H9 (cell line): ENCODE measurements at regions not wholly inside any gene's neighbourhood (a gene's known extent, or its start where the extent isn't known, plus 50 kb on each side); places are given as distances from the start of the nearest gene placed in this dataset.

Experiments used
- DNase-seq: peaks from one replicate; pipeline ENCODE4 v3.0.0-alpha.2; 2017
- H2AFZ ChIP-seq: one replicate; pipeline ENCODE4 v1.6.1; 2013; ENCODE audit warnings: mild to moderate bottlenecking, low read length, control low read depth, moderate library complexity
- H2AK5ac ChIP-seq: 2 replicates; pipeline ENCODE4 v1.6.1; 2013; ENCODE audit warnings: low read length, control low read depth, mixed read lengths; ENCODE audit not compliant: insufficient read length
- H2BK120ac ChIP-seq: one replicate; pipeline ENCODE4 v1.6.1; 2013; ENCODE audit warnings: low read depth, mild to moderate bottlenecking, low read length, control low read depth, inconsistent platforms; ENCODE audit not compliant: poor library complexity, severe bottlenecking
- H2BK12ac ChIP-seq: 2 replicates; pipeline ENCODE4 v1.6.1; 2013; ENCODE audit warnings: low read length, control low read depth, mixed read lengths, low read depth; ENCODE audit not compliant: insufficient read length
- H2BK15ac ChIP-seq: 2 replicates; pipeline ENCODE4 v1.6.1; 2013; ENCODE audit warnings: low read depth, low read length, control low read depth
- H2BK20ac ChIP-seq: one replicate; pipeline ENCODE4 v1.6.1; 2013; ENCODE audit warnings: low read depth, mild to moderate bottlenecking, low read length, control low read depth, inconsistent platforms; ENCODE audit not compliant: poor library complexity, severe bottlenecking
- H2BK5ac ChIP-seq: 2 replicates; pipeline ENCODE4 v1.6.1; 2013; ENCODE audit warnings: low read length, control low read depth, mixed read lengths; ENCODE audit not compliant: insufficient read length
- H3K14ac ChIP-seq: 2 replicates; pipeline ENCODE4 v1.6.1; 2013; ENCODE audit warnings: low read length, control low read depth; ENCODE audit not compliant: insufficient read depth
- H3K18ac ChIP-seq: 2 replicates; pipeline ENCODE4 v1.6.1; 2013; ENCODE audit warnings: low read depth, mild to moderate bottlenecking, mixed read lengths, low read length, control low read depth; ENCODE audit not compliant: insufficient read length
- H3K23ac ChIP-seq: 2 replicates; pipeline ENCODE4 v1.6.1; 2013; ENCODE audit warnings: low read length, control low read depth, mixed read lengths, low read depth; ENCODE audit not compliant: insufficient read length
- H3K23me2 ChIP-seq: 2 replicates; pipeline ENCODE4 v1.6.1; 2013; ENCODE audit warnings: low read depth, mild to moderate bottlenecking, mixed read lengths, low read length, control low read depth; ENCODE audit not compliant: insufficient read length, poor library complexity, severe bottlenecking
- H3K27ac ChIP-seq: 2 replicates; pipeline ENCODE4 v1.5.1; 2013; ENCODE audit warnings: low read length, control low read depth, mixed read lengths, low read depth; ENCODE audit not compliant: insufficient read length
- H3K27me3 ChIP-seq: 2 replicates; pipeline ENCODE4 v1.6.1; 2013; ENCODE audit warnings: low read length, control low read depth, inconsistent platforms; ENCODE audit not compliant: insufficient read depth
- H3K4ac ChIP-seq: 2 replicates; pipeline ENCODE4 v1.6.1; 2013; ENCODE audit warnings: low read depth, mild to moderate bottlenecking, control low read depth, inconsistent platforms, low read length, moderate library complexity
- H3K4me1 ChIP-seq: 2 replicates; pipeline ENCODE4 v1.6.1; 2013; ENCODE audit warnings: low read length, control low read depth, inconsistent platforms; ENCODE audit not compliant: insufficient read depth
- H3K4me2 ChIP-seq: 2 replicates; pipeline ENCODE4 v1.6.1; 2013; ENCODE audit warnings: low read length, control low read depth, mixed read lengths; ENCODE audit not compliant: insufficient read length, insufficient read depth
- H3K56ac ChIP-seq: 2 replicates; pipeline ENCODE4 v1.6.1; 2013; ENCODE audit warnings: low read depth, mild to moderate bottlenecking, mixed read lengths, low read length, control low read depth; ENCODE audit not compliant: insufficient read length
- H3K79me1 ChIP-seq: 2 replicates; pipeline ENCODE4 v1.6.1; 2013; ENCODE audit warnings: low read depth, mild to moderate bottlenecking, moderate library complexity, low read length, control low read depth, inconsistent platforms; ENCODE audit not compliant: insufficient read depth, poor library complexity, severe bottlenecking
- H3K79me2 ChIP-seq: 2 replicates; pipeline ENCODE4 v1.6.1; 2013; ENCODE audit warnings: low read length, control low read depth, inconsistent platforms; ENCODE audit not compliant: insufficient read depth
- H3K9ac ChIP-seq: 2 replicates; pipeline ENCODE4 v1.6.1; 2013; ENCODE audit warnings: low read length, control low read depth, mixed read lengths; ENCODE audit not compliant: insufficient read length; ENCODE audit errors: extremely low read depth
- H3K9me3 ChIP-seq: one replicate; pipeline ENCODE4 v1.6.1; 2013; ENCODE audit warnings: low read depth, low read length, inconsistent platforms; ENCODE audit not compliant: control insufficient read depth
- H3T11ph ChIP-seq: one replicate; pipeline ENCODE4 v1.6.1; 2013; ENCODE audit warnings: mild to moderate bottlenecking, low read length, control low read depth, inconsistent platforms
- H4K20me1 ChIP-seq: one replicate; pipeline ENCODE4 v1.6.1; 2013; ENCODE audit not compliant: control insufficient read depth, insufficient read length, insufficient read depth
- H4K5ac ChIP-seq: 2 replicates; pipeline ENCODE4 v1.6.1; 2013; ENCODE audit warnings: low read depth, mild to moderate bottlenecking, mixed read lengths, low read length, control low read depth; ENCODE audit not compliant: insufficient read length
- H4K8ac ChIP-seq: replicated peaks from 2 replicates; pipeline ENCODE4 v1.6.1; 2013; ENCODE audit warnings: low read length, control low read depth, mixed read lengths, low read depth; ENCODE audit not compliant: insufficient read length
- H4K91ac ChIP-seq: 2 replicates; pipeline ENCODE4 v1.6.1; 2013; ENCODE audit warnings: low read depth, mild to moderate bottlenecking, moderate library complexity, mixed read lengths, low read length, control low read depth; ENCODE audit not compliant: insufficient read length
- H3K27ac Mint-ChIP-seq, 3 experiments: 2 replicates in 2 of 3; 3 replicates in 1 of 3; pipeline ENCODE4 v1.8.0; 2020 to 2021; ENCODE audit warnings: mixed read lengths in 3 of 3, mild to moderate bottlenecking in 1 of 3, moderate library complexity in 1 of 3
- H3K27me3 Mint-ChIP-seq: 2 replicates; pipeline ENCODE4 v1.8.0; 2021; ENCODE audit warnings: low read depth, mild to moderate bottlenecking, moderate library complexity, mixed read lengths
- H3K36me3 Mint-ChIP-seq, 3 experiments: 2 replicates in 2 of 3; 3 replicates in 1 of 3; pipeline ENCODE4 v1.8.0; 2020 to 2021; ENCODE audit warnings: low read depth in 3 of 3, mixed read lengths in 3 of 3; ENCODE audit not compliant: insufficient read depth in 1 of 3
- H3K4me1 Mint-ChIP-seq, 2 experiments: 2 replicates each; pipeline ENCODE4 v1.8.0; 2020; ENCODE audit warnings: mixed read lengths in 2 of 2
- H3K4me3 Mint-ChIP-seq, 2 experiments: 2 replicates in 1 of 2; 3 replicates in 1 of 2; pipeline ENCODE4 v1.8.0; 2020 to 2021; ENCODE audit warnings: mild to moderate bottlenecking in 2 of 2, mixed read lengths in 2 of 2, moderate library complexity in 1 of 2
- H3K9me3 Mint-ChIP-seq, 2 experiments: 2 replicates in 1 of 2; 3 replicates in 1 of 2; pipeline ENCODE4 v1.8.0; 2020; ENCODE audit warnings: mild to moderate bottlenecking in 2 of 2, mixed read lengths in 2 of 2, moderate library complexity in 1 of 2
- CTCF ChIP-seq: fragments of 200-600 bp; sonication (generic); conservative IDR thresholded peaks from 3 replicates; pipeline ENCODE4 v1.8.0; 2021; ENCODE audit warnings: antibody characterized with exemption, mild to moderate bottlenecking
- WGBS: extraction: QIAGEN DNeasy Blood & Tissue Kit; methylation state at CpG from one replicate; pipeline ENCODE4 v1.1.7; 2013; ENCODE audit warnings: missing lambda C conversion rate, low lambda C conversion rate, mixed read lengths; ENCODE audit not compliant: insufficient read length; ENCODE audit errors: extremely low coverage; 5-methylcytosine and 5-hydroxymethylcytosine counted together

- H3K4me1 Mint-ChIP-seq: 0 out of 4 replicates have a peak, but pooled peaks cover 0 to 3% of the 10 kb centered on the region in 2 experiments
- H2BK20ac ChIP-seq: no peak overlapping the region
- H3K79me1 ChIP-seq: no peaks in the 10 kb centered on the region
- no peak overlapping the region for H3K4ac ChIP-seq
- no peaks in the 10 kb centered on the region for H3K36me3 Mint-ChIP-seq
- H3K27me3 Mint-ChIP-seq: no peaks in the 10 kb centered on the region
- H3K27ac ChIP-seq: no peak overlapping the region
- no peaks in the 10 kb centered on the region for H4K20me1 ChIP-seq
- no peak overlapping the region for H3K14ac ChIP-seq
- H3K9ac ChIP-seq: no peak overlapping the region
- H2BK5ac ChIP-seq: no peak overlapping the region
- no peaks in the 10 kb centered on the region for H3K27me3 ChIP-seq
- no peak overlapping the region for H2AK5ac ChIP-seq
- no peak overlapping the region for H3K23ac ChIP-seq
- WGBS: no CpG with 5 or more reads among the region's 3 CpGs
- H3K27ac Mint-ChIP-seq: no peak overlapping the region
- H3K9me3 ChIP-seq: no peaks in the 10 kb centered on the region
- H2BK12ac ChIP-seq: no peak overlapping the region
- no peak for DNase-seq
- no peaks in the 10 kb centered on the region for H3K4me1 ChIP-seq
- no peak overlapping the region for H4K91ac ChIP-seq
- H3K56ac ChIP-seq: no peak overlapping the region
- H3T11ph ChIP-seq: no peak overlapping the region
- no peak overlapping the region for H3K4me2 ChIP-seq
- H3K9me3 Mint-ChIP-seq: no peaks in the 10 kb centered on the region
- H2BK15ac ChIP-seq: no peak overlapping the region
- H3K18ac ChIP-seq: no peak overlapping the region
- no peak overlapping the region for H4K8ac ChIP-seq
- TF ChIP-seq CTCF: no peak
- H3K4me3 Mint-ChIP-seq: no peak overlapping the region
- no peak overlapping the region for H2AFZ ChIP-seq
- H3K23me2 ChIP-seq: no peaks in the 10 kb centered on the region
- H2BK120ac ChIP-seq: no peak overlapping the region
- H4K5ac ChIP-seq: no peak overlapping the region
- H3K79me2 ChIP-seq: no peaks in the 10 kb centered on the region
These were observed 51.9 kb upstream of the NMUR2 start for GRCh38 chr5:152456815-152457443.
